ENCODE measurements at regions not wholly inside any gene's neighbourhood (a gene's known extent, or its start where the extent isn't known, plus 50 kb on each side); places are given as distances from the start of the nearest gene placed in this dataset.

GRCh38 chr6:22003287-22003686 is 293.5 kb downstream of the PRL start:
- no peak for DNase-seq

GRCh38 chr6:22006795-22007194 is 290.0 kb downstream of the PRL start:
- no peak for DNase-seq

GRCh38 chr6:22007469-22007868 is 289.4 kb downstream of the PRL start:
- DNase-seq = no peak

GRCh38 chr6:22008248-22008836 is 288.5 kb downstream of the PRL start:
- no peak for DNase-seq

- DNase-seq = no peak
These were observed 286.7 kb downstream of the PRL start for GRCh38 chr6:22010102-22010501.

GRCh38 chr6:22015216-22015615 is 281.6 kb downstream of the PRL start:
- DNase-seq = no peak

- DNase-seq = no peak
These were observed 280.9 kb downstream of the PRL start for GRCh38 chr6:22015944-22016343.

GRCh38 chr6:22017272-22017671 is 279.6 kb downstream of the PRL start:
- no peak for DNase-seq

GRCh38 chr6:22017766-22018165 is 279.1 kb downstream of the PRL start:
- DNase-seq = no peak

- no peak for DNase-seq
These were observed 277.0 kb downstream of the PRL start for GRCh38 chr6:22019857-22020256.

- no peak for DNase-seq
These were observed 276.4 kb downstream of the PRL start for GRCh38 chr6:22020299-22021003.

- DNase-seq = no peak
These were observed 274.9 kb downstream of the PRL start for GRCh38 chr6:22021966-22022365.

- DNase-seq = no peak
These were observed 272.9 kb downstream of the PRL start for GRCh38 chr6:22023937-22024336.

- no peak for DNase-seq
These were observed 271.8 kb downstream of the PRL start for GRCh38 chr6:22024973-22025467.

- no peak for DNase-seq
These were observed 271.2 kb downstream of the PRL start for GRCh38 chr6:22025468-22026163.

- DNase-seq = no peak
These were observed 270.6 kb downstream of the PRL start for GRCh38 chr6:22026164-22026678.

- no peak for DNase-seq
These were observed 269.7 kb downstream of the PRL start for GRCh38 chr6:22027040-22027725.

- no peak for DNase-seq
These were observed 268.3 kb downstream of the PRL start for GRCh38 chr6:22028403-22029090.

GRCh38 chr6:22029171-22029570 is 267.7 kb downstream of the PRL start:
- no peak for DNase-seq

- no peak for DNase-seq
These were observed 265.9 kb downstream of the PRL start for GRCh38 chr6:22030730-22031619.

- DNase-seq = no peak
These were observed 261.1 kb downstream of the PRL start for GRCh38 chr6:22035690-22036089.

GRCh38 chr6:22036275-22036674 is 260.6 kb downstream of the PRL start:
- DNase-seq = no peak

Data from activated CD4-positive, alpha-beta T cell treated with anti-CD3 and anti-CD28 coated beads for 1 hour (primary cell).